ENCODE measurements at regions not wholly inside any gene's neighbourhood (a gene's known extent, or its start where the extent isn't known, plus 50 kb on each side); places are given as distances from the start of the nearest gene placed in this dataset.
"Not testable (repeated sequence)": the region's sequence is repeated elsewhere in the genome, so short reads cannot be mapped to it uniquely, and the experiment has no call there.

- not testable (repeated sequence) for H3K4me3 Mint-ChIP-seq; H3K27me3 Mint-ChIP-seq; H3K9me3 ChIP-seq (ENCODE audit: control insufficient read depth, low read length, poor library complexity, severe bottlenecking); DNase-seq; H3K36me3 Mint-ChIP-seq (ENCODE audit: low read depth); H3K4me1 Mint-ChIP-seq; H3K27ac Mint-ChIP-seq; ATAC-seq
Observed at GRCh38 chrX:102858826-102859549, 78.1 kb upstream of the RAB40AL start.

- DNase-seq (no peak), ATAC-seq (no peak)
- H3K4me3 Mint-ChIP-seq, result no peak overlapping the region
- peak overlapping the region; percentile 61 for H3K27ac Mint-ChIP-seq
- H3K27me3 Mint-ChIP-seq, result no peaks in the 10 kb centered on the region
- H3K36me3 Mint-ChIP-seq (ENCODE audit: low read depth), result peaks cover 2% of the 10 kb centered on the region
- H3K9me3 ChIP-seq (ENCODE audit: control insufficient read depth, low read length, poor library complexity, severe bottlenecking), result no peaks in the 10 kb centered on the region
- no peaks in the 10 kb centered on the region for H3K4me1 Mint-ChIP-seq
Observed at GRCh38 chrX:102859550-102859871, 77.6 kb upstream of the RAB40AL start.

GRCh38 chrX:102860235-102860634 lies 76.8 kb upstream of the RAB40AL start:
- Mint-ChIP-seq H3K27me3 (no peaks in the 10 kb centered on the region), H3K4me3 (no peak overlapping the region), H3K4me1 (no peaks in the 10 kb centered on the region), H3K36me3 (ENCODE audit: low read depth) (peaks cover 5% of the 10 kb centered on the region), H3K27ac (peak overlapping the region; percentile 61)
- no peaks in the 10 kb centered on the region for H3K9me3 ChIP-seq (ENCODE audit: control insufficient read depth, low read length, poor library complexity, severe bottlenecking)
- DNase-seq (no peak), ATAC-seq (no peak)

GRCh38 chrX:102863735-102864134 lies 73.3 kb upstream of the RAB40AL start:
- H3K27me3 Mint-ChIP-seq, result no peaks in the 10 kb centered on the region
- no peaks in the 10 kb centered on the region for H3K9me3 ChIP-seq (ENCODE audit: control insufficient read depth, low read length, poor library complexity, severe bottlenecking)
- ATAC-seq (peak; percentile 96), DNase-seq (peak; percentile 50 to 74 (median 59))
- H3K4me3 Mint-ChIP-seq, result no peak overlapping the region
- no peaks in the 10 kb centered on the region for H3K4me1 Mint-ChIP-seq
- no peak overlapping the region for H3K27ac Mint-ChIP-seq
- peaks cover 3% of the 10 kb centered on the region for H3K36me3 Mint-ChIP-seq (ENCODE audit: low read depth)

- Mint-ChIP-seq H3K4me3 (no peak overlapping the region), H3K27me3 (no peaks in the 10 kb centered on the region), H3K4me1 (no peaks in the 10 kb centered on the region), H3K27ac (no peak overlapping the region), H3K36me3 (ENCODE audit: low read depth) (peaks cover 5% of the 10 kb centered on the region)
- no peaks in the 10 kb centered on the region for H3K9me3 ChIP-seq (ENCODE audit: control insufficient read depth, low read length, poor library complexity, severe bottlenecking)
- no peak for DNase-seq
- no peak for ATAC-seq
Observed at GRCh38 chrX:102866981-102867656, 70.0 kb upstream of the RAB40AL start.

GRCh38 chrX:102883491-102883890 lies 53.6 kb upstream of the RAB40AL start:
- no peaks in the 10 kb centered on the region for H3K4me1 Mint-ChIP-seq

More at GRCh38 chrX:102883491-102883890, 53.6 kb upstream of the RAB40AL start:
- Mint-ChIP-seq H3K27me3 (no peaks in the 10 kb centered on the region), H3K4me3 (no peak overlapping the region), H3K36me3 (ENCODE audit: low read depth) (no peaks in the 10 kb centered on the region), H3K27ac (no peak overlapping the region)
- no peak for DNase-seq
- no peak for ATAC-seq
- no peaks in the 10 kb centered on the region for H3K9me3 ChIP-seq (ENCODE audit: control insufficient read depth, low read length, poor library complexity, severe bottlenecking)

All from T-helper 17 cell (primary cell).